ENCODE measurements at regions not wholly inside any gene's neighbourhood (a gene's known extent, or its start where the extent isn't known, plus 50 kb on each side); places are given as distances from the start of the nearest gene placed in this dataset.
A peak's percentile ranks its signal among the peaks of the same experiment; 100 is the strongest.
"Not testable (repeated sequence)": the region's sequence is repeated elsewhere in the genome, so short reads cannot be mapped to it uniquely, and the experiment has no call there.

GRCh38 chr15:66879531-66880368 lies 177.7 kb downstream of the SMAD6 start:
- Mint-ChIP-seq H3K27me3 (peaks cover 7 to 14% of the 10 kb centered on the region in 2 donors), H3K4me1 (ENCODE audit: low read depth in 2 of 2) (no peaks in the 10 kb centered on the region), H3K9me3 (no peaks in the 10 kb centered on the region), H3K4me3 (no peak overlapping the region), H3K36me3 (no peaks in the 10 kb centered on the region), H3K27ac (no peak overlapping the region)
- no peak for ATAC-seq
- DNase-seq (ENCODE audit: low spot score), result no peak

GRCh38 chr15:66880380-66881155 lies 178.5 kb downstream of the SMAD6 start:
- no peak overlapping the region for H3K4me3 Mint-ChIP-seq
- no peaks in the 10 kb centered on the region for H3K9me3 Mint-ChIP-seq
- ATAC-seq (no peak), DNase-seq (ENCODE audit: low spot score) (no peak)
- peaks cover 7 to 8% of the 10 kb centered on the region in 2 donors for H3K27me3 Mint-ChIP-seq
- no peaks in the 10 kb centered on the region for H3K36me3 Mint-ChIP-seq
- no peak overlapping the region for H3K27ac Mint-ChIP-seq
- H3K4me1 Mint-ChIP-seq (ENCODE audit: low read depth in 2 of 2), result no peaks in the 10 kb centered on the region

GRCh38 chr15:66881173-66881905 lies 179.3 kb downstream of the SMAD6 start:
- ATAC-seq (no peak), DNase-seq (ENCODE audit: low spot score) (no peak)
- no peaks in the 10 kb centered on the region for H3K9me3 Mint-ChIP-seq

GRCh38 chr15:66882251-66883020 lies 180.4 kb downstream of the SMAD6 start:
- H3K27me3 Mint-ChIP-seq, result peaks cover 5 to 7% of the 10 kb centered on the region in 2 donors
- no peaks in the 10 kb centered on the region for H3K36me3 Mint-ChIP-seq
- H3K4me1 Mint-ChIP-seq (ENCODE audit: low read depth in 2 of 2), result no peaks in the 10 kb centered on the region
- H3K4me3 Mint-ChIP-seq, result no peak overlapping the region
- no peak for DNase-seq (ENCODE audit: low spot score)
- H3K27ac Mint-ChIP-seq, result no peak overlapping the region
- H3K9me3 Mint-ChIP-seq, result no peaks in the 10 kb centered on the region
- no peak for ATAC-seq

More at GRCh38 chr15:66881173-66881905, 179.3 kb downstream of the SMAD6 start:
- peaks cover 7% of the 10 kb centered on the region in 2 donors for H3K27me3 Mint-ChIP-seq
- no peaks in the 10 kb centered on the region for H3K36me3 Mint-ChIP-seq
- H3K4me3 Mint-ChIP-seq, result no peak overlapping the region
- H3K27ac Mint-ChIP-seq, result no peak overlapping the region
- H3K4me1 Mint-ChIP-seq (ENCODE audit: low read depth in 2 of 2), result no peaks in the 10 kb centered on the region

GRCh38 chr15:66883284-66883911 lies 181.4 kb downstream of the SMAD6 start:
- no peaks in the 10 kb centered on the region for H3K9me3 Mint-ChIP-seq
- H3K4me3 Mint-ChIP-seq, result no peak overlapping the region
- no peak overlapping the region for H3K27ac Mint-ChIP-seq
- no peaks in the 10 kb centered on the region for H3K36me3 Mint-ChIP-seq
- ATAC-seq, result no peak
- DNase-seq (ENCODE audit: low spot score), result no peak
- peaks cover 5 to 7% of the 10 kb centered on the region in 2 donors for H3K27me3 Mint-ChIP-seq
- H3K4me1 Mint-ChIP-seq (ENCODE audit: low read depth in 2 of 2), result no peaks in the 10 kb centered on the region

- Mint-ChIP-seq H3K27ac (no peak overlapping the region), H3K4me3 (no peak overlapping the region), H3K4me1 (ENCODE audit: low read depth in 2 of 2) (no peaks in the 10 kb centered on the region), H3K27me3 (peaks cover 5 to 7% of the 10 kb centered on the region in 2 donors), H3K9me3 (no peaks in the 10 kb centered on the region), H3K36me3 (no peaks in the 10 kb centered on the region)
- ATAC-seq (no peak), DNase-seq (ENCODE audit: low spot score) (no peak)
Measured at GRCh38 chr15:66884115-66884622, 181.2 kb upstream of the SMAD3 start.

GRCh38 chr15:66884661-66885237 lies 180.7 kb upstream of the SMAD3 start:
- ATAC-seq (peak in 1 of 2 donors; percentile 25), DNase-seq (ENCODE audit: low spot score) (no peak)
- H3K4me1 Mint-ChIP-seq (ENCODE audit: low read depth in 2 of 2), result no peaks in the 10 kb centered on the region
- H3K9me3 Mint-ChIP-seq, result no peaks in the 10 kb centered on the region
- peaks cover 5 to 7% of the 10 kb centered on the region in 2 donors for H3K27me3 Mint-ChIP-seq
- no peaks in the 10 kb centered on the region for H3K36me3 Mint-ChIP-seq
- H3K4me3 Mint-ChIP-seq, result no peak overlapping the region
- no peak overlapping the region for H3K27ac Mint-ChIP-seq

- Mint-ChIP-seq H3K4me1 (ENCODE audit: low read depth in 2 of 2) (no peaks in the 10 kb centered on the region), H3K36me3 (no peaks in the 10 kb centered on the region), H3K27ac (no peak overlapping the region), H3K9me3 (no peaks in the 10 kb centered on the region), H3K4me3 (no peak overlapping the region), H3K27me3 (peaks cover 5 to 7% of the 10 kb centered on the region in 2 donors)
- ATAC-seq (peak in 1 of 2 donors; percentile 8), DNase-seq (ENCODE audit: low spot score) (no peak)
Measured at GRCh38 chr15:66885281-66885915, 180.0 kb upstream of the SMAD3 start.

GRCh38 chr15:66886241-66886675 lies 179.1 kb upstream of the SMAD3 start:
- Mint-ChIP-seq H3K27me3 (peaks cover 3 to 7% of the 10 kb centered on the region in 2 donors), H3K4me3 (no peak overlapping the region), H3K4me1 (ENCODE audit: low read depth in 2 of 2) (no peaks in the 10 kb centered on the region), H3K36me3 (no peaks in the 10 kb centered on the region), H3K9me3 (no peaks in the 10 kb centered on the region), H3K27ac (no peak overlapping the region)
- DNase-seq (ENCODE audit: low spot score) (no peak), ATAC-seq (no peak)

- no peak overlapping the region for H3K27ac Mint-ChIP-seq
Measured at GRCh38 chr15:66886686-66887273, 178.6 kb upstream of the SMAD3 start.

GRCh38 chr15:66889298-66889697 lies 176.1 kb upstream of the SMAD3 start:
- not testable (repeated sequence) for H3K4me1 Mint-ChIP-seq (ENCODE audit: low read depth in 2 of 2); ATAC-seq; H3K9me3 Mint-ChIP-seq

More at GRCh38 chr15:66886686-66887273, 178.6 kb upstream of the SMAD3 start:
- DNase-seq (ENCODE audit: low spot score), result no peak
- ATAC-seq, result peak in 1 of 2 donors; percentile 38
- Mint-ChIP-seq H3K36me3 (no peaks in the 10 kb centered on the region), H3K27me3 (peaks cover 3 to 10% of the 10 kb centered on the region in 2 donors), H3K9me3 (no peaks in the 10 kb centered on the region), H3K4me3 (no peak overlapping the region), H3K4me1 (ENCODE audit: low read depth in 2 of 2) (no peaks in the 10 kb centered on the region)

GRCh38 chr15:66891776-66892175 lies 173.6 kb upstream of the SMAD3 start:
- Mint-ChIP-seq H3K9me3 (no peaks in the 10 kb centered on the region), H3K4me1 (ENCODE audit: low read depth in 2 of 2) (no peaks in the 10 kb centered on the region), H3K27me3 (peaks cover 3 to 17% of the 10 kb centered on the region in 2 donors), H3K36me3 (no peaks in the 10 kb centered on the region), H3K27ac (no peak overlapping the region), H3K4me3 (no peak overlapping the region)
- no peak for ATAC-seq
- no peak for DNase-seq (ENCODE audit: low spot score)

More at GRCh38 chr15:66889298-66889697, 176.1 kb upstream of the SMAD3 start:
- H3K27me3 Mint-ChIP-seq, result peaks cover 3 to 19% of the 10 kb centered on the region in 2 donors
- not testable (repeated sequence) for DNase-seq (ENCODE audit: low spot score); H3K27ac Mint-ChIP-seq; H3K4me3 Mint-ChIP-seq; H3K36me3 Mint-ChIP-seq
